A549 (cell line): ENCODE measurements at regions not wholly inside any gene's neighbourhood (a gene's known extent, or its start where the extent isn't known, plus 50 kb on each side); places are given as distances from the start of the nearest gene placed in this dataset.

Experiments used
- NFE2L2 ChIP-seq: fragments of 150-350 bp; conservative IDR thresholded peaks from 2 replicates; pipeline ENCODE4 v1.6.1; 2014; ENCODE audit warnings: low read length
- POLR2A ChIP-seq: IDR thresholded peaks from 2 replicates; pipeline ENCODE4 v1.6.1; 2012; ENCODE audit warnings: mild to moderate bottlenecking, low read length
- RAD21 ChIP-seq, 2 experiments: fragments of >200 bp in 1 of 2; sonication (Bioruptor Twin) in 1 of 2; formaldehyde crosslinking in 1 of 2; IDR thresholded peaks in 1 of 2; conservative IDR thresholded peaks in 1 of 2; 2 replicates in 1 of 2; 3 replicates in 1 of 2; pipeline ENCODE4 v1.6.1; 2012 to 2018; ENCODE audit warnings: inconsistent platforms in 1 of 2
- RFX5 ChIP-seq: fragments of 450-650 bp; IDR thresholded peaks from 2 replicates; pipeline ENCODE4 v1.7.1; 2014; ENCODE audit warnings: antibody characterized with exemption, mild to moderate bottlenecking, moderate library complexity
- SMC3 ChIP-seq: fragments of >200 bp; sonication (Bioruptor Twin); formaldehyde crosslinking; IDR thresholded peaks from 3 replicates; pipeline ENCODE4 v1.6.1; 2018; ENCODE audit warnings: inconsistent platforms
- USF2 ChIP-seq: fragments of 450-650 bp; IDR thresholded peaks from 2 replicates; pipeline ENCODE4 v1.6.1; 2014; ENCODE audit warnings: antibody characterized with exemption
- TF ChIP-seq, protein P1 (sequence below): fragments of >200 bp; sonication (Bioruptor Twin); formaldehyde crosslinking; IDR thresholded peaks from 3 replicates; pipeline ENCODE4 v1.5.1; 2016

GRCh38 chr2:186995092-186995491 lies 146.1 kb upstream of the ZSWIM2 start:
- TF ChIP-seq POLR2A (no peak), USF2 (no peak), RAD21 (conservative IDR thresholded peaks at IDR 0.05 in 1 of 2, IDR thresholded peaks at IDR 0.05 in 1 of 2) (no peak), SMC3 (no peak), NFE2L2 (no peak), RFX5 (no peak)
- TF ChIP-seq, protein P1, sequence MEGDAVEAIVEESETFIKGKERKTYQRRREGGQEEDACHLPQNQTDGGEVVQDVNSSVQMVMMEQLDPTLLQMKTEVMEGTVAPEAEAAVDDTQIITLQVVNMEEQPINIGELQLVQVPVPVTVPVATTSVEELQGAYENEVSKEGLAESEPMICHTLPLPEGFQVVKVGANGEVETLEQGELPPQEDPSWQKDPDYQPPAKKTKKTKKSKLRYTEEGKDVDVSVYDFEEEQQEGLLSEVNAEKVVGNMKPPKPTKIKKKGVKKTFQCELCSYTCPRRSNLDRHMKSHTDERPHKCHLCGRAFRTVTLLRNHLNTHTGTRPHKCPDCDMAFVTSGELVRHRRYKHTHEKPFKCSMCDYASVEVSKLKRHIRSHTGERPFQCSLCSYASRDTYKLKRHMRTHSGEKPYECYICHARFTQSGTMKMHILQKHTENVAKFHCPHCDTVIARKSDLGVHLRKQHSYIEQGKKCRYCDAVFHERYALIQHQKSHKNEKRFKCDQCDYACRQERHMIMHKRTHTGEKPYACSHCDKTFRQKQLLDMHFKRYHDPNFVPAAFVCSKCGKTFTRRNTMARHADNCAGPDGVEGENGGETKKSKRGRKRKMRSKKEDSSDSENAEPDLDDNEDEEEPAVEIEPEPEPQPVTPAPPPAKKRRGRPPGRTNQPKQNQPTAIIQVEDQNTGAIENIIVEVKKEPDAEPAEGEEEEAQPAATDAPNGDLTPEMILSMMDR = no peak
